ENCODE measurements at regions not wholly inside any gene's neighbourhood (a gene's known extent, or its start where the extent isn't known, plus 50 kb on each side); places are given as distances from the start of the nearest gene placed in this dataset.
A peak's percentile ranks its signal among the peaks of the same experiment; 100 is the strongest.

- no peak for DNase-seq
Measured at GRCh38 chr9:120107138-120107537, 472.8 kb downstream of the CDK5RAP2 start.

GRCh38 chr9:120104771-120105170 is 475.2 kb downstream of the CDK5RAP2 start:
- DNase-seq = no peak

GRCh38 chr9:120100595-120100994 is 479.4 kb downstream of the CDK5RAP2 start:
- DNase-seq = no peak

GRCh38 chr9:120099065-120099464 is 480.9 kb downstream of the CDK5RAP2 start:
- DNase-seq = no peak

- DNase-seq = no peak
Measured at GRCh38 chr9:120098584-120098983, 481.4 kb downstream of the CDK5RAP2 start.

GRCh38 chr9:120091206-120091605 is 488.8 kb downstream of the CDK5RAP2 start:
- no peak for DNase-seq

GRCh38 chr9:120080849-120081248 is 499.1 kb downstream of the CDK5RAP2 start:
- peak; percentile 25 to 48 for DNase-seq

- no peak for DNase-seq
Measured at GRCh38 chr9:120078112-120078511, 501.9 kb downstream of the CDK5RAP2 start.

- DNase-seq = no peak
Measured at GRCh38 chr9:120071760-120072159, 508.2 kb downstream of the CDK5RAP2 start.

- DNase-seq = no peak
Measured at GRCh38 chr9:120066315-120066714, 513.7 kb downstream of the CDK5RAP2 start.

GRCh38 chr9:120065151-120065550 is 514.8 kb downstream of the CDK5RAP2 start:
- no peak for DNase-seq

GRCh38 chr9:120045011-120045410 is 535.0 kb downstream of the CDK5RAP2 start:
- DNase-seq = no peak

- DNase-seq = peak; percentile 89 to 94
Measured at GRCh38 chr9:120043448-120043847, 536.5 kb downstream of the CDK5RAP2 start.

GRCh38 chr9:120040896-120041295 is 539.1 kb downstream of the CDK5RAP2 start:
- DNase-seq = no peak

- no peak for DNase-seq
Measured at GRCh38 chr9:120038342-120038741, 541.6 kb downstream of the CDK5RAP2 start.

- DNase-seq = no peak
Measured at GRCh38 chr9:120032639-120033038, 547.3 kb downstream of the CDK5RAP2 start.

- no peak for DNase-seq
Measured at GRCh38 chr9:120030847-120031246, 549.1 kb downstream of the CDK5RAP2 start.

- DNase-seq = no peak
Measured at GRCh38 chr9:120018550-120018949, 561.4 kb downstream of the CDK5RAP2 start.

GRCh38 chr9:120018037-120018436 is 561.9 kb downstream of the CDK5RAP2 start:
- DNase-seq = no peak

GRCh38 chr9:120016231-120016630 is 563.7 kb downstream of the CDK5RAP2 start:
- DNase-seq = no peak

GRCh38 chr9:120014796-120015195 is 565.2 kb downstream of the CDK5RAP2 start:
- DNase-seq = no peak

GRCh38 chr9:120009856-120010255 is 570.1 kb downstream of the CDK5RAP2 start:
- no peak for DNase-seq

- no peak for DNase-seq
Measured at GRCh38 chr9:120001536-120001935, 578.4 kb downstream of the CDK5RAP2 start.

GRCh38 chr9:119998614-119999013 is 581.4 kb downstream of the CDK5RAP2 start:
- no peak for DNase-seq

- DNase-seq = no peak
Measured at GRCh38 chr9:119991797-119992196, 588.2 kb downstream of the CDK5RAP2 start.

- DNase-seq = no peak
Measured at GRCh38 chr9:119986713-119987112, 593.3 kb downstream of the CDK5RAP2 start.

Data from NCI-H524 (cell line).